A673 (cell line): ENCODE measurements at regions not wholly inside any gene's neighbourhood (a gene's known extent, or its start where the extent isn't known, plus 50 kb on each side); places are given as distances from the start of the nearest gene placed in this dataset.

Source experiments
- EZH2 ChIP-seq: fragments of 200-600 bp; sonication (generic); IDR thresholded peaks from 2 replicates; pipeline ENCODE4 v1.6.1; 2017; ENCODE audit warnings: borderline replicate concordance, low read depth, mild to moderate bottlenecking, mixed read lengths, antibody characterized with exemption, low read length; ENCODE audit not compliant: poor library complexity, severe bottlenecking
- TF ChIP-seq, protein P1 (sequence below): fragments of 300-800, 200-600 bp; sonication (generic); conservative IDR thresholded peaks from 2 replicates; pipeline ENCODE4 v1.5.1; 2017; ENCODE audit warnings: low read depth, mild to moderate bottlenecking, antibody characterized with exemption, low read length, moderate library complexity, mixed read lengths

GRCh38 chr3:117563063-117563462, 853.5 kb downstream of the TUSC7 start:
- TF ChIP-seq, protein P1, sequence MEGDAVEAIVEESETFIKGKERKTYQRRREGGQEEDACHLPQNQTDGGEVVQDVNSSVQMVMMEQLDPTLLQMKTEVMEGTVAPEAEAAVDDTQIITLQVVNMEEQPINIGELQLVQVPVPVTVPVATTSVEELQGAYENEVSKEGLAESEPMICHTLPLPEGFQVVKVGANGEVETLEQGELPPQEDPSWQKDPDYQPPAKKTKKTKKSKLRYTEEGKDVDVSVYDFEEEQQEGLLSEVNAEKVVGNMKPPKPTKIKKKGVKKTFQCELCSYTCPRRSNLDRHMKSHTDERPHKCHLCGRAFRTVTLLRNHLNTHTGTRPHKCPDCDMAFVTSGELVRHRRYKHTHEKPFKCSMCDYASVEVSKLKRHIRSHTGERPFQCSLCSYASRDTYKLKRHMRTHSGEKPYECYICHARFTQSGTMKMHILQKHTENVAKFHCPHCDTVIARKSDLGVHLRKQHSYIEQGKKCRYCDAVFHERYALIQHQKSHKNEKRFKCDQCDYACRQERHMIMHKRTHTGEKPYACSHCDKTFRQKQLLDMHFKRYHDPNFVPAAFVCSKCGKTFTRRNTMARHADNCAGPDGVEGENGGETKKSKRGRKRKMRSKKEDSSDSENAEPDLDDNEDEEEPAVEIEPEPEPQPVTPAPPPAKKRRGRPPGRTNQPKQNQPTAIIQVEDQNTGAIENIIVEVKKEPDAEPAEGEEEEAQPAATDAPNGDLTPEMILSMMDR, result no peak
- TF ChIP-seq EZH2, result no peak
